Posterior cingulate gyrus (tissue), 11 donors: ENCODE measurements at regions not wholly inside any gene's neighbourhood (a gene's known extent, or its start where the extent isn't known, plus 50 kb on each side); places are given as distances from the start of the nearest gene placed in this dataset.

Experiments used
- DNase-seq, 10 donors: peaks; one replicate each; pipeline versions ENCODE4 v3.0.0 to v3.0.0-alpha.2; 2020 to 2021; ENCODE audit warnings: mixed read lengths in 3 of 10
- intact Hi-C: fragments of 100-400 bp; cut with DNase I; formaldehyde crosslinking; loops from one replicate; pipeline ENCODE4 v1.15.1; 2023

- intact Hi-C loops: no loop called here
- DNase-seq: no peak
Observed at GRCh38 chr6:146885708-146886457, 287.1 kb downstream of the ADGB start.

- DNase-seq: no peak
- intact Hi-C loops: no loop called here
Observed at GRCh38 chr6:146886587-146887446, 288.0 kb downstream of the ADGB start.

GRCh38 chr6:146887447-146888077 is 288.8 kb downstream of the ADGB start:
- intact Hi-C loops: no loop called here
- no peak for DNase-seq

- intact Hi-C loops: no loop called here
- no peak for DNase-seq
Observed at GRCh38 chr6:146889303-146889702, 290.5 kb downstream of the ADGB start.

GRCh38 chr6:146890172-146890571 is 291.4 kb downstream of the ADGB start:
- intact Hi-C loops: no loop called here
- DNase-seq: no peak

- no peak for DNase-seq
Observed at GRCh38 chr6:146890644-146891434, 292.1 kb downstream of the ADGB start.

GRCh38 chr6:146891615-146892265 is 293.0 kb downstream of the ADGB start:
- no peak for DNase-seq
- intact Hi-C loops: no loop called here

More at GRCh38 chr6:146890644-146891434, 292.1 kb downstream of the ADGB start:
- intact Hi-C loops: no loop called here

- no peak for DNase-seq
- intact Hi-C loops: no loop called here
Observed at GRCh38 chr6:146892283-146892612, 293.5 kb downstream of the ADGB start.

- no peak for DNase-seq
- intact Hi-C loops: no loop called here
Observed at GRCh38 chr6:146892613-146893401, 294.0 kb downstream of the ADGB start.

GRCh38 chr6:146893690-146894089 is 294.9 kb downstream of the ADGB start:
- no peak for DNase-seq
- intact Hi-C loops: no loop called here

GRCh38 chr6:146894624-146895023 is 295.9 kb downstream of the ADGB start:
- intact Hi-C loops: no loop called here
- DNase-seq: no peak

- intact Hi-C loops: no loop called here
- no peak for DNase-seq
Observed at GRCh38 chr6:146895101-146895771, 296.5 kb downstream of the ADGB start.

GRCh38 chr6:146895772-146896061 is 296.9 kb downstream of the ADGB start:
- intact Hi-C loops: no loop called here

GRCh38 chr6:146896062-146896813 is 297.5 kb downstream of the ADGB start:
- intact Hi-C loops: no loop called here

More at GRCh38 chr6:146895772-146896061, 296.9 kb downstream of the ADGB start:
- no peak for DNase-seq

GRCh38 chr6:146896960-146897701 is 298.4 kb downstream of the ADGB start:
- intact Hi-C loops: no loop called here
- DNase-seq: no peak

More at GRCh38 chr6:146896062-146896813, 297.5 kb downstream of the ADGB start:
- no peak for DNase-seq

GRCh38 chr6:146898069-146898887 is 299.5 kb downstream of the ADGB start:
- intact Hi-C loops: no loop called here
- DNase-seq: no peak

- intact Hi-C loops: no loop called here
- no peak for DNase-seq
Observed at GRCh38 chr6:146898888-146899227, 300.1 kb downstream of the ADGB start.
